HG02798 (cell line): ENCODE measurements at regions not wholly inside any gene's neighbourhood (a gene's known extent, or its start where the extent isn't known, plus 50 kb on each side); places are given as distances from the start of the nearest gene placed in this dataset.

Source experiments
- ATAC-seq: cut with Tn5 transposase; IDR thresholded peaks from one replicate; pipeline ENCODE4 v1.9.1; 2021; ENCODE audit warnings: mild to moderate bottlenecking; ENCODE audit not compliant: unreplicated experiment, poor library complexity

- ATAC-seq = no peak
These were observed 316.1 kb downstream of the AJAP1 start for GRCh38 chr1:4970532-4970931.

GRCh38 chr1:4969556-4970129, 315.2 kb downstream of the AJAP1 start:
- no peak for ATAC-seq

GRCh38 chr1:4965346-4966075, 311.1 kb downstream of the AJAP1 start:
- no peak for ATAC-seq

- no peak for ATAC-seq
These were observed 310.4 kb downstream of the AJAP1 start for GRCh38 chr1:4964634-4965345.

GRCh38 chr1:4963251-4963650, 308.8 kb downstream of the AJAP1 start:
- no peak for ATAC-seq

GRCh38 chr1:4962836-4963235, 308.4 kb downstream of the AJAP1 start:
- no peak for ATAC-seq

DNA sequence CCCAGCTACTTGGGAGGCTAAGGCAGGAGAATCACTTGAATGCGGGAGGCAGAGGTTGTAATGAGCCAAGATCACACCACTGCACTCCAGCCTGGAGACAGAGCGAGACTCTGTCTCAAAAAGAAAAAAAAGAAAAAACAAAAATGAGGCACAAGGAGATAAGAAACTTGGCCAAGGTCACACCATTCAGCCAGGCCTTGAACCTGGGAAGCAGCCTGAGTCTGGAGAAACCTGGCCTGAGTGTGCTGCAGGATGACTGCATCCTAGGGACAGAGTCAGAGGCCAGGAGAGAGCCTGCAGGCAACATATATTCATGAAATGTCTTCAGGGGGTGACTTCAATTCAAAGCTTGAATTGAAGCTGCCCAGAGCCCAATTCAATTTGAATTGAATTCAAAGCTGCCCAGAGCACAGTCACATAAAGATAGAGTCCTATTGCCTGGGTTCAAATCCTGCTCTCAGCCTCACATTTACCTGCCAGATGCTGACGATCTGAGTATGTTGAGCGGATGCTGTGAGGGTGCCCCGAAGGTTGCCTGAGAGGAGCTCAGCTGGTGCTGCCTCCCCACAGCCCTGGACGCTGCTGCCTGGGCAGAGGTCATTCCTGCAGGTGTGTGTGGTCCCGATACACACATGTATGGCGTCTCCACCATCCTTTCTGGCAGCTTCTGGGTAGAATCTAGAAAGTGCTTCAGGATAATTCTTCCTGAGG, 307.7 kb downstream of the AJAP1 start:
- no peak for ATAC-seq

DNA sequence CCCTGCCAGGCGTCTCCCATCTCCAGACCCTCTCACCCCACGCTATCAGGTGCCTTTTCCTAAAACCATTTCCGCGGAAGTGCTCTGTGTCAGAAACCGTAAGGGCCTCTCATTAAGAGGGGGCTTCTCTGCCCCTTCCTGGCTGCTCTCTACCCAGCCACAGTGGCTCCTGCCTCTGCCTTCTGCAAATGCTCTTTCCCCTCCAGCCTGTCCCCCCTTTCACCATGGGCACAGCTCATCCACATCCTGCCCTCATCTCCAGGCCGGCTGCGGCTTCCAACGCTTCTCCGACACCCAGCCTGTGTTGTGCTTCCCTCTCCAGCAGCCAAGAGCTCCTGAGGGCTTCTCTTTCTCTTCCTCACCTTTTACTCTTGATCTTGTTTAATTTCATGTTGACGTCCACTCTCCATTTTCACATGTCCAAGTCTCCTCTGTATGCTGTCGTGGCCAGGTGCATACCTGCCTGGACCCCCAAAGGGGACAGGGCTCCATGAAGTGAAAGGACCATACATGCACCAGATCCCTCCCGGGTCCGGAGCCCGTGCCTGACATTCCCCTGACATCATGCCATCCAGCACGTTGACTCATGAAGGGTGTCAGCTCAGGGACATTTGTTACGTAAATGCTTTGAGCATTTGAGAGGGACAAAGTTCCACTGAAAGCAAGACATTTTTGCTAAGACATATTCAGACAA, 306.5 kb downstream of the AJAP1 start:
- ATAC-seq = no peak

GRCh38 chr1:4960336-4960735, 305.9 kb downstream of the AJAP1 start:
- ATAC-seq = no peak

DNA sequence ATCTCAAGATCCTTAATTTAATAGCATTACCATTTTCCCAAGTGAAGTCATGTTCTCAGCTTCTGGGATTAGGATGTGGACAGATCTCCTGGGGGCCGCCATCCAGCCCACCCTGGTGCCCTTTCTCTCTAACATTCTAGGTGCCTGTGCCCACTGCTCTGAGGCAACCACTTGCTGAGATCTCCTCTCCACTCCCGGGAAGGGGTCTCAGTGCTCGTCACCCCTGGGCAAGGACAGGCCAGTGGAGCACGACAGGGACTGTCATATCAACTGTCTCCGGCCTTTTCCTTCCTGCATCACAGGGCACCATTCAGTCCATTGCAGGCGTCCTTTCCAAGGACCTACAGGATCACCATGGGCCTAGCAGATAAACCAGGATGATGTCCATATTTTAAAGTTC, 304.8 kb downstream of the AJAP1 start:
- no peak for ATAC-seq

GRCh38 chr1:4957027-4957426, 302.6 kb downstream of the AJAP1 start:
- no peak for ATAC-seq

- no peak for ATAC-seq
These were observed 300.0 kb downstream of the AJAP1 start for GRCh38 chr1:4954392-4954791.

GRCh38 chr1:4951601-4952000, 297.2 kb downstream of the AJAP1 start:
- no peak for ATAC-seq

DNA sequence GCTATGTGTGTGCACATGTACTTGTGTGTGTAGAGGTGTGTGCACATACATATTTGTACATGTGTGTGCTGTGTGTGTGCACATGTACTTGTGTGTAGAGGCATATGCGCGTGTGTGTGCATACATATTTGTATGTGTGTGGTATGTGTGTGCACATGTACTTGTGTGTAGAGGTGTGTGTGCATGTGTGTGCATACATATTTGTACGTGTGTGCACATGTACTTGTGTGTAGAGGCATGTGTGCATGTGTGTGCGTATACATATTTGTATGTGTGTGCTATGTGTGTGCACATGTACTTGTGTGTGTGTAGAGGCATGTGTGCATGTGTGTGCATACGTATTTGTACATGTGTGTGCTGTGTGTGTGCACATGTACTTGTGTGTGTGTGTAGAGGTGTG, 291.9 kb downstream of the AJAP1 start:
- no peak for ATAC-seq

DNA sequence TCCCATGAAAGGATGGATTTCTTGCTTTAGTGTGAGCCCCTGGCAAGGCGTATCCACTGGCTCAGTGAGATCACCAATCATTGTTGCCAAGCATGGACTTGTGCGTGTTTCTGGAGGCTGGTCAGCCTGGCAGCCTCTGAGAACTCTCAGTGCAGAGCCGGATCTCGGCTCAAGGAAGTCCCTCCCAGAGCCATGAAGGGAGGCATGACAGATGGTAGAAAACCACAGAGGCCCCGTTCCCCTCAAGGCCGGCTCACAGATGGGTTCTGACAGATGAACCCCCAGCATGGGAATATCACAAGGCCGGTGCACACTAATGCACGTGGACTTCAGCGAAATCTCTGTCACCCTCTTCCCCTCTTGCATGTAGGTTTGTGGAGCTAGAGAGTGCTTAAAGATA, 290.5 kb downstream of the AJAP1 start:
- ATAC-seq = no peak

- no peak for ATAC-seq
These were observed 289.7 kb downstream of the AJAP1 start for GRCh38 chr1:4944072-4944471.

DNA sequence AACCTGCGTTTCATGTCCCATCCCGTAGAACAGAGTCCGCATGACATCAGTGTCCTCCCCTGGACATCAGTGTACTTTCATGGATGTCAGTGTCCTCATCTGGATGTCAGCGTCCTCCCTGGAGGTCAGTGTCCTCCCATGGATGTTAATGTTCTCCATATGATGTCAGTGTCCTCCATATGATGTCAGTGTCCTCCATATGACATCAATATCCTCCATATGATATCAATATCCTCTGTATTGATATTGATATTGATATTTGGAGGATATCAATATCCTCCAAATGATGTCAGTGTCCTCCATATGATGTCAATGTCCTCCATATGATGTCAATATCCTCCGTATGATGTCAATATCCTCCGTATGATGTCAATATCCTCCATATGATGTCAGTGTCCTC, 284.9 kb downstream of the AJAP1 start:
- ATAC-seq = no peak

DNA sequence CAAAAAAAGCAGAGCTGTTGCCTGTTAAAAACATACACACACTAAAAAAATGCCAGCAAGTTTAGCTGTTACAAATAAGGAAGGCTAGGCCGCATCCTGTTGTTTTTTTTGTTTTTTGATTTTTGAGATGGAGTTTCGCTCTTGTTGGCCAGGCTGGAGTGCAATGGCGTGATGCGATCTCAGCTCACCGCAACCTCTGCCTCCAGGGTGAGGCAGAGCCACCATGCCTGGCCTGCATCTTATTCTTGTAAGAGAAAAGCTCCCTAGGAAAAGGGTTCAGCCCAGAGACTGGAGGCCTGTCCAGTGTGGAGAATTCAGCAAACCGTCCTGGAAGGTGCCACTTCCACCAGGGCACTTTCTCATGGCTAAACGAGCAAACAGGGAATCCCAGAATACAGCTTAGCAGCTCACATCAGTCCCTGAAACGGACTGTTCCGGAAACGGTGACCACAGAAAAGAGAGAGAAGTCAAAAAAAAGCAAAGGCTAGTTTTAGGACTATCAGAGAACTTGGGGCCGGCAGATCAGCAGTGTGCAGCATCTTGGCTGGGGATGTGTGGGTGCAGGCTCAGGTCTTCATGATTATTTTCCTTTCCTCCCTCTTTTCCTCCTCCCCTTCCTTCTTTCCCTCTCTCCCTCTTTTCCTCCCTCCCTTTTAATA, 283.6 kb downstream of the AJAP1 start:
- ATAC-seq = no peak

DNA sequence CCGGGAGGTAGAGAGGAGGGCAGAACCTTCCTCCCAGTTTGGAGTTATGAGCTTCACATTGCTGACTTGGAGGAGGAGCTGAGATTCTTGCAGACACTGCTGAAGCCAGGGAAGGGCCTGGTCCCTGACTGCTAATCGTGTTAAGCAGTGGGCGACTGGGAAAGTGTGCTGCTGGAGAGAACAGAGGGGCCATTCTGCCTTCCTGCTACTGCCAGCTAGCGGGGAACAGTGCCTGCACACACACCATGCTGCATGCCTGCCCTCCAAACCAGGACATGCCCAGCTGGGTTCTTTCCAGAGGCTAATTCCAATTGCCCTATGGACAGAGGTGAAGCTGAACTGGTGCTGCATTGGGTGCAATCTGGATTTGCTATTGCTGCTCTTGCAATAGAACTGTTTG, 281.4 kb downstream of the AJAP1 start:
- no peak for ATAC-seq

- no peak for ATAC-seq
These were observed 278.8 kb downstream of the AJAP1 start for GRCh38 chr1:4933232-4933631.
